A172 (cell line): ENCODE measurements at regions not wholly inside any gene's neighbourhood (a gene's known extent, or its start where the extent isn't known, plus 50 kb on each side); places are given as distances from the start of the nearest gene placed in this dataset.
"Not testable (repeated sequence)": the region's sequence is repeated elsewhere in the genome, so short reads cannot be mapped to it uniquely, and the experiment has no call there.

ENCODE experiments used
- DNase-seq: peaks from one replicate; pipeline ENCODE4 v3.0.0-alpha.2; 2015; ENCODE audit warnings: low spot score

- DNase-seq, result peak; percentile 11
Measured at GRCh38 chr13:83121896-83122295, 760.4 kb downstream of the SLITRK1 start.

DNA sequence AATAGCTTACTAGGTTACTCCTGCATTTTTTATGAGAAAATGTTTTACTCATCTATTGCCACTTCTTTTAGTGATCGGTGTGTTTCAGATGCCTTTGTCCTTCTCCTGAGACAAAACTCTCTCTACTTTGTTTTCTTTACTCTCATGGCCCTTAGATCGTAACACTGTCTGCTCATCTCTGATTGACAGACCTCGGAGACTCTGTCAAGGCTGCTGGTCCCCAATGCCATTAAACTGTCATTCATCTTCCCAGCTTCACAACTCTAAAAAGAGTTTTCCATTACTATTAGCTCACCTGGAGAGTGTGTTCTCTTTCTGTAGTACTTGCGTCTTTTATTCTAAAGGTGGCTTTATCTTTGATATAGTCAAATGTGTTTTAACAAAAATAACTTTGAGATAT, 765.2 kb downstream of the SLITRK1 start:
- no peak for DNase-seq

GRCh38 chr13:83101574-83102247, 780.6 kb downstream of the SLITRK1 start:
- not testable (repeated sequence) for DNase-seq

- no peak for DNase-seq
Measured at GRCh38 chr13:83100237-83100636, 782.0 kb downstream of the SLITRK1 start.

DNA sequence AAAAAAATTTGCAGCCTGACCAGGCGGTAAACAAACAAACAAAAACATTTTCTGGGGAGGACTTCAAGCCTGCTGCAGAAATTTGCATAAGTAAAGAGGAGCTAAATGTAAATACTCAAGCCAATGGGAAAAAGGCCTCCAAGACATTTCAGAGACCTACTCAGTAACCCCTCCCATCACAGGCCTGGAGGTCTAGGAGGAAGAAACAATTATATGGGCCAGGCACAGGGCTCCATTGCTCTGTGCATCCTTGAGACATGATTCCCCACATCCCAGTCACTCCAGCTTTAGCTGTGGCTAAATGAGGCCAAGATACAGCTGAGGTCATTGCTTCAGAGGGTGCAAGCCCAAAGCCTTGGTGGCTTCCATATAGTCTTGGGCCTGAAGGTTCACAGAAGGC, 793.4 kb downstream of the SLITRK1 start:
- DNase-seq, result no peak

DNA sequence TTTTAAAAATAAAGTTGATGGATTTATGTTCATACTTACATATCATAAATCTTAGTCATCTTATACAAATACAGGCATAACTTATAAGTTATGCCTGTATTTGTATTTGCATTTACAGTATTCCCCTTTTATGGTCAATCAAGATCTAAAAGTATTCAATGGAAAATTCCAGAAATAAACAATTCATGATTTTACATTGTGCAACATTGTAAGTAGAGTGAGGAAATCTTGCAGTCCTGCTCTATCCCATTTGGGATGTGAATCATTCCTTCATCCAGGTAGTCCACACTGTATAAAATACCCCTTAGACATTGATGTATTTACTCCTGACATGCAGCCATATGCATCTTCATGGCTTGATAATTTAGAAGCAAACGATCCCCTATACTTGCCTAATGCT, 795.3 kb downstream of the SLITRK1 start:
- DNase-seq, result no peak

GRCh38 chr13:83086088-83086487, 796.2 kb downstream of the SLITRK1 start:
- no peak for DNase-seq

DNA sequence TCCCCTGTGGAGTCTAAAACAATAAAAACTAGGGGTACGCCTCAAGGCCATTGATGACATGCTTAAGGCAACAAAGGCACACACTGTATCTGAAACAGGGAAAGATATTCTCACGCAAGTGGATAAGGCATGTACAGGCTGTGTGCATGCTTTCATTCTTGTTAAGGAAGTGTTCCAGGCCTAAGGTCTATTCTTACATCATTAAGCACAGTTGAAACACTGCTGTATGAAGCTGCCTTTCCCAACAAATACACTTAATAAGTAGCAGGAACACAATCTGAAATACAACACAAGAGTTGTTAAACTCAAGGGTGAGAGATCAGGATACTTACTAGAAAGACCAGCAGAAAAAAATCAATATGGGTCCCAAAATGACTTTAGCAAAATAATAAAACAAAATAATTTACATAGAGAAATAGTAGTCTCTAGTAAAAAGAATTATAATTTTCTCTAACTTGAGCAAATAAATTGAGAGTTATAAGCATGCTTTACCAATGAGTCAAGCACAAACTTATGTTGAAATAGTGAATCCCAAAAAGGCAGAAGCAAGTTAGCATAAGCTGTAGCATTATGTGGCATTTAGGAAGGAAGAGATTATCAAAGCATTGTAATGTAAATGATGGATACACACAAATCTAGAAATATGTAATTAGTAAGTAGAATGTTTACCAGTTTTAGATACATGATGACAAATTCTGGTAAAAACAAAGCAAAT, 796.9 kb downstream of the SLITRK1 start:
- no peak for DNase-seq

- no peak for DNase-seq
Measured at GRCh38 chr13:83077499-83077898, 804.8 kb downstream of the SLITRK1 start.

GRCh38 chr13:83073930-83074329, 808.3 kb downstream of the SLITRK1 start:
- not testable (repeated sequence) for DNase-seq

DNA sequence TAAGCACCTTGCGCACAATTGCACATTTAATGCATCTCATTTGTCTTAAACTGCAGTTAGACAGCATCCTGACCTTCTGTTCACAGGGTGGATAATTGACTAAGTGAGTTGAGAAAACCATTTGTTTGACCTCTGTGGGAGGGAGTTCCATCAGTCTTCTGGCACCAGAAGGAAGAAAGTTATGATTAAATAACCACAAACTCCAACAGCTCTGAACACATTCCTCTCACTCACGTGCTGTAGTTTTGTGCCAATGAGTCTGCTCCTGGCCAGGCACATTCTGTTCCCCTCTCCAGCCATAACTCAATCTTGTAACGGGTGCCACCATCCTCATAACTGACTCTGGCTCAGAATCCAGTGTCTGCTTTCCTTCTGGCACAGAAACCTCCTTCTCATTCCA, 817.2 kb downstream of the SLITRK1 start:
- DNase-seq, result peak; percentile 21

DNA sequence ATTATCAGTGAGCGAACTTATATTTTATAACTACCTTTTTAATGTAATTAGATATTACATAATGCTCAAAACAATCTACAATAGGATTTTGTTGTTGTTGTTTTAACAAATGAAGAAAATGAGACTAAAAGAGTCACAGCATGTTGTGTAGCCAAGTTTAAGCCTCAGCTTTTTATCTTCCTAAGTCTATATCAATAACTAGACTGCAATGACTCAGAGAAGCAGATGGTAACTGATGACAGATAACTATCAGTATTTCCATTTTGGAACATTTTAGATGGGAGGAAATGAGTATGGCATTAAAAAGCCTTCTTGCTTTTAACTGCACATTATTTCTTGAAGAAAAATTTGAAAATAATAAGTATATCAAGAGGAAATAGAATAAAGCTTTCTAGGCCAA, 825.2 kb downstream of the SLITRK1 start:
- DNase-seq, result no peak

- no peak for DNase-seq
Measured at GRCh38 chr13:83056269-83056668, 826.0 kb downstream of the SLITRK1 start.

DNA sequence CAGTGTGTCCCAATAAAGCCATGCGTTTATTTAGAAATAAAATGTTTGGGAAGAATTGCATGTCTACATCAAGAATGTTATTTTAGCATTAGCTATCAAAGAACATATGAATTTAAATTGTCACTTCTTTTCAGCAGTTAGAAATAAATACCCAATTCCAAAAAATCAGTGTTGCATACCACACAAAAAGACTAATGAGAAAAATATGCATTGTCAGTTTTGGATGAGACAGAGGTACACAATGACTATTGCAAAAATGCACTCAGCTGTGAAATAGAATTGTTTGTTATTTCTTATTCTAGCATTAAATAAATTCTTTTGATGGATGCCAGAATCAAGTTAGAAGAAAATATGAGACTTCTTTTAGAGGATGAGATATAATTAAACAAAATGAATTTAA, 833.9 kb downstream of the SLITRK1 start:
- DNase-seq, result no peak

GRCh38 chr13:83024955-83025594, 857.2 kb downstream of the SLITRK1 start:
- no peak for DNase-seq

- no peak for DNase-seq
Measured at GRCh38 chr13:83024232-83024631, 858.0 kb downstream of the SLITRK1 start.

- no peak for DNase-seq
Measured at GRCh38 chr13:83019986-83020385, 862.3 kb downstream of the SLITRK1 start.

- no peak for DNase-seq
Measured at GRCh38 chr13:83009987-83010386, 872.3 kb downstream of the SLITRK1 start.

- DNase-seq, result no peak
Measured at GRCh38 chr13:83008212-83008929, 873.9 kb downstream of the SLITRK1 start.

DNA sequence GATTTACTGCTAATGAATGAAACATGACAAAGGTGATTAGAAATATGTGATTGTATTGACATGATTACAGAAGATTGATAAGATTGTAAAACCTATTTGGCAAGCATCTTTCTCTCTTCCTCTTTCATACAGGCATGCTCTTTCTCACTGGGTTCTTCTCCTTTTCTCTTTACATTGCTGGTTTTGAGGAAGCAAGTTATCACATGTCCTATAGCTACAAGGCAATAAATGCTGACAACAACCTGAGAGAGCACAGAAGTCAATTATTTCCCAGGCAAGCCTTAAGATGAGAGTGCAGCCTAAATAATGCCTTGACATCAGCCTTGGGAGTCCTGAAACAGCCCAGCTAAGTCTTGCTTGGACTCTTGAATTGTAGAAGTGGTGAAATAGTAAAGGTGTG, 875.0 kb downstream of the SLITRK1 start:
- no peak for DNase-seq

DNA sequence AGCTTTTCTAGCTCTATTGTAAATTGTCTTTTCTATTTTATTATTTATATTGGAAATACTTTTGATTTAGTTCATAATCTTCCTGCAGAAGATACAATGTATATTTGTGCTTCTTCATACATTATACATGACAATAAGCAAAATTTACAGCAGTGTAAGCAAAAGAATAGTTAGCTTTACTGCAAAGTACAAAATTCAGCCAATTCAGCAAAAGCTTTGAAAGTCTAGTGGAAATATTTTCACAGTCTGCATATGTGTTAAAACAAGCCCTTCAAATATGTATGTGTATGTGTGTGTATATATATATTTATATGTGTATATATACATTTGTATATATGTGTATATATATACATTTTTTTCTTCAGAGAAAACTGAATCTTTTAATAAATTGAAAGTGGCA, 879.1 kb downstream of the SLITRK1 start:
- no peak for DNase-seq

- DNase-seq, result no peak
Measured at GRCh38 chr13:82993417-82993816, 888.9 kb downstream of the SLITRK1 start.
